Ishikawa (cell line): ENCODE measurements at regions not wholly inside any gene's neighbourhood (a gene's known extent, or its start where the extent isn't known, plus 50 kb on each side); places are given as distances from the start of the nearest gene placed in this dataset.

Experiments
- CEBPB ChIP-seq: IDR thresholded peaks from 2 replicates; pipeline ENCODE4 v1.6.1; 2012
- CREB1 ChIP-seq: IDR thresholded peaks from 2 replicates; pipeline ENCODE4 v1.6.1; 2012; ENCODE audit warnings: low read depth
- EGR1 ChIP-seq: IDR thresholded peaks from 2 replicates; pipeline ENCODE4 v1.6.1; 2012
- EP300 ChIP-seq: IDR thresholded peaks from 2 replicates; pipeline ENCODE4 v1.6.1; 2012; ENCODE audit warnings: borderline replicate concordance
- FOXM1 ChIP-seq: IDR thresholded peaks from 2 replicates; pipeline ENCODE4 v1.6.1; 2012; ENCODE audit warnings: low read depth, borderline replicate concordance
- NFIC ChIP-seq: IDR thresholded peaks from 2 replicates; pipeline ENCODE4 v1.6.1; 2012
- RAD21 ChIP-seq: IDR thresholded peaks from 2 replicates; pipeline ENCODE4 v1.6.1; 2012; ENCODE audit warnings: low read depth
- TAF1 ChIP-seq: IDR thresholded peaks from 2 replicates; pipeline ENCODE4 v1.6.1; 2012; ENCODE audit warnings: low read depth, mild to moderate bottlenecking
- TCF12 ChIP-seq: IDR thresholded peaks from 2 replicates; pipeline ENCODE4 v1.6.1; 2012; ENCODE audit warnings: low read depth
- TEAD4 ChIP-seq: IDR thresholded peaks from 2 replicates; pipeline ENCODE4 v1.6.1; 2012
- YY1 ChIP-seq: IDR thresholded peaks from 2 replicates; pipeline ENCODE4 v1.6.1; 2012; ENCODE audit warnings: low read depth
- ZBTB7A ChIP-seq: IDR thresholded peaks from 2 replicates; pipeline ENCODE4 v1.6.1; 2012; ENCODE audit warnings: low read depth
- TF ChIP-seq, protein P1 (sequence below): IDR thresholded peaks from 2 replicates; pipeline ENCODE4 v1.6.1; 2012; ENCODE audit warnings: low read depth, mild to moderate bottlenecking
- TF ChIP-seq, protein P2 (sequence below): IDR thresholded peaks from 2 replicates; pipeline ENCODE4 v1.6.1; 2012
- TF ChIP-seq, protein P3 (sequence below): IDR thresholded peaks from 2 replicates; pipeline ENCODE4 v1.6.1; 2012

DNA sequence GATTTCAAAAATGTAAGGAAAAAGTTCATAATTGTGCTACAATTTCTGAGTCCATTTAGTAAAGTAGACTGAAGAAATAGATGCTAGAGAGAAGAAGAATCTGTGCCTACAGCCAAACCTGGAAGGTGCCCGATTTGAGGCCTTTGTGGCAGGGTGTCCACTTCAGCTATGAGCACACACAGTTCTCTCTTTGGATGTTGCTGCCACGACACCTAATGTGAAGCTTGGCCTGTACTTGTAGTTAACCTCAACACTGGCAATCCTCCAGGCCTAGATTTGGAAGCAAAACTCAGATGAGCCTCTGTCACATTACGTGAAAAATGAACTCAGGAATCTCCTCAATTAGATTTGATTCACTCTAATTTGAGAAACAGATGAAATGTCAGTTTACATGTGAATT, 90.1 kb upstream of the LRP1B start:
- TF ChIP-seq YY1 (no peak), ZBTB7A (no peak), EGR1 (no peak), CEBPB (no peak), TAF1 (no peak)

DNA sequence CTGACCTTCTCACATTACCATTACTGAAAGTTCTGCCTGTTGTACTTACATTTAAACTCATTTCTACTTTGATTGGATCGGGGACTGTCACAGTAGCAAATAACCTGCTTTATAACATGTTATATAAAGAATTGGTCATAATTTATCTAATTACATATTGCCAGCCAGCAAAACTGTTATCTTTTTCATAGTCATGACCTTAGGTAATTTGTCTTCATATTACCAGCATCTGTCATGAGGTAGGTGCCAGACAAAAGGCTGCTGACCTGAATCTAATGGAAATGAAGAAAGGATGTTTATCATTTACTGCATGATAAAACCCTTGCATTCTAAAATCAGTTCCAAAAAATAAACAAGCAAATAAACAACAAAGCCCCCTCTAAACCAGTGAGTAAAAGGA, 89.4 kb upstream of the LRP1B start:
- TF ChIP-seq EGR1 (no peak), TAF1 (no peak), TCF12 (no peak), ZBTB7A (no peak), EP300 (no peak), FOXM1 (no peak), TEAD4 (no peak), CREB1 (no peak), YY1 (no peak), CEBPB (no peak), NFIC (no peak), RAD21 (no peak)
- TF ChIP-seq, protein P1, sequence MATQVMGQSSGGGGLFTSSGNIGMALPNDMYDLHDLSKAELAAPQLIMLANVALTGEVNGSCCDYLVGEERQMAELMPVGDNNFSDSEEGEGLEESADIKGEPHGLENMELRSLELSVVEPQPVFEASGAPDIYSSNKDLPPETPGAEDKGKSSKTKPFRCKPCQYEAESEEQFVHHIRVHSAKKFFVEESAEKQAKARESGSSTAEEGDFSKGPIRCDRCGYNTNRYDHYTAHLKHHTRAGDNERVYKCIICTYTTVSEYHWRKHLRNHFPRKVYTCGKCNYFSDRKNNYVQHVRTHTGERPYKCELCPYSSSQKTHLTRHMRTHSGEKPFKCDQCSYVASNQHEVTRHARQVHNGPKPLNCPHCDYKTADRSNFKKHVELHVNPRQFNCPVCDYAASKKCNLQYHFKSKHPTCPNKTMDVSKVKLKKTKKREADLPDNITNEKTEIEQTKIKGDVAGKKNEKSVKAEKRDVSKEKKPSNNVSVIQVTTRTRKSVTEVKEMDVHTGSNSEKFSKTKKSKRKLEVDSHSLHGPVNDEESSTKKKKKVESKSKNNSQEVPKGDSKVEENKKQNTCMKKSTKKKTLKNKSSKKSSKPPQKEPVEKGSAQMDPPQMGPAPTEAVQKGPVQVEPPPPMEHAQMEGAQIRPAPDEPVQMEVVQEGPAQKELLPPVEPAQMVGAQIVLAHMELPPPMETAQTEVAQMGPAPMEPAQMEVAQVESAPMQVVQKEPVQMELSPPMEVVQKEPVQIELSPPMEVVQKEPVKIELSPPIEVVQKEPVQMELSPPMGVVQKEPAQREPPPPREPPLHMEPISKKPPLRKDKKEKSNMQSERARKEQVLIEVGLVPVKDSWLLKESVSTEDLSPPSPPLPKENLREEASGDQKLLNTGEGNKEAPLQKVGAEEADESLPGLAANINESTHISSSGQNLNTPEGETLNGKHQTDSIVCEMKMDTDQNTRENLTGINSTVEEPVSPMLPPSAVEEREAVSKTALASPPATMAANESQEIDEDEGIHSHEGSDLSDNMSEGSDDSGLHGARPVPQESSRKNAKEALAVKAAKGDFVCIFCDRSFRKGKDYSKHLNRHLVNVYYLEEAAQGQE: no peak
- TF ChIP-seq, protein P2, sequence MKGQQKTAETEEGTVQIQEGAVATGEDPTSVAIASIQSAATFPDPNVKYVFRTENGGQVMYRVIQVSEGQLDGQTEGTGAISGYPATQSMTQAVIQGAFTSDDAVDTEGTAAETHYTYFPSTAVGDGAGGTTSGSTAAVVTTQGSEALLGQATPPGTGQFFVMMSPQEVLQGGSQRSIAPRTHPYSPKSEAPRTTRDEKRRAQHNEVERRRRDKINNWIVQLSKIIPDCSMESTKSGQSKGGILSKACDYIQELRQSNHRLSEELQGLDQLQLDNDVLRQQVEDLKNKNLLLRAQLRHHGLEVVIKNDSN: no peak
- TF ChIP-seq, protein P3, sequence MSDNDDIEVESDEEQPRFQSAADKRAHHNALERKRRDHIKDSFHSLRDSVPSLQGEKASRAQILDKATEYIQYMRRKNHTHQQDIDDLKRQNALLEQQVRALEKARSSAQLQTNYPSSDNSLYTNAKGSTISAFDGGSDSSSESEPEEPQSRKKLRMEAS: no peak

DNA sequence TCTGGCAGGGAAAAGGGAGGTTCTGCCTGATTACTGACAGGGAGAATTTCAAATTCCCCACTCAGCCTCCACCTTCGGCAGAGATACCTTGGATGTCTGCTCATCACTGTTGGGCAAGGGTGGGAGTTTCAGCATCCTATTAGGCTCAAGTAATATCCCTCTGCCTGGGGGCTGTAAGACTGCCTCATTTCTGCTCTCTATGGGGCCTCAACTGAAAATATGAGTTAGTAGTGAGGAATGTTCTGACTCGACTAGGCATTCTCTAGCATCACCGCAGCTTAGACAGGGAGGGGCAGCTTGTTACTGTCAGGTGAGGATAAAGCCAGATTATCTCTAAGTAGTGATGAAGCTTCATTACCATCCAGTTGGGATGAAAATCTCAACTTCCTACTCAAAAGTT, 87.7 kb upstream of the LRP1B start:
- TF ChIP-seq TCF12 (no peak), CREB1 (no peak), EGR1 (no peak), YY1 (no peak), TEAD4 (no peak), TAF1 (no peak), ZBTB7A (no peak), RAD21 (no peak), FOXM1 (no peak), NFIC (no peak), CEBPB (no peak), EP300 (no peak)
- TF ChIP-seq, protein P2: no peak
- TF ChIP-seq, protein P3: no peak
- TF ChIP-seq, protein P1: no peak

DNA sequence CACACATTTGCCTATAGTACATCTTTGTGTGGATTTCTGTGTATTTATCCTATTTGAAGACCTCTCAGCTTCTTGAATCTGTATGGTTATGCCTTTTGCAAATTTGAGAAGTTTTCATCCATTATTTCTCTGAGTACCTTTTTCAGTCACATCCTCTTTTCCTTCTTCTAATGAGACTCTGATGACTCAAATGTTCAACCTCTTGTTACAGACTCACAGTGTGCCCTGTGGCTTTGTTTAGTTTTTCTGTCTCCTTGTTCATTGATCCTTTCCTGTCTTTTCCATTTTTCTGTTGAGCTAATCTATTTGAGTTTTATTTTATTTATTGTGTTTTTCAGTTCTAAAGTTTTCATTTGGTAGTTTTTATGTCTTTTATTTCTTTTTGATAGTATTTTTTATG, 87.0 kb upstream of the LRP1B start:
- TF ChIP-seq NFIC: no peak
- no peak for TF ChIP-seq RAD21
- TF ChIP-seq EP300: no peak

DNA sequence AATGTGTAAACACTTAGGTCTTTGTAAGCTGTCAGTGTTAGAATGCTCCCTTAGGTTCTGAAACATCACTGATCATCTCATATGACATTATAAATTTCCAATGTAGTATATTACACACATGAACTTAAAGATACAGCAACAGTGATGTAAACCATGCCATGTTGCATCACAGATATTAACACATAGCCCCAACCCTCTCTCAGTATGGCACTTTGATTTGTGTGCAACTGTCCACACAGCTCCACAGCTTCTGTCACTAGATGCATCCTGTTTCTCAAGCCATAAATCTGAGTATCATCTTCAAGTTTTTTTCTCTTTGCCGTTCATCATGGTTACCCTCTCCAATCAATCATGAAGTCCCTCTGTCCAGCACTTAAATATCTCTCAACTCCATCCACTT, 69.2 kb upstream of the LRP1B start:
- TF ChIP-seq TCF12: no peak
- TF ChIP-seq ZBTB7A: no peak
- TF ChIP-seq TEAD4: no peak
- TF ChIP-seq, protein P3: no peak
- no peak for TF ChIP-seq TAF1
- TF ChIP-seq, protein P1: no peak
- no peak for TF ChIP-seq NFIC
- no peak for TF ChIP-seq YY1
- TF ChIP-seq EGR1: no peak
- TF ChIP-seq, protein P2: no peak
